ENCODE measurements at regions not wholly inside any gene's neighbourhood (a gene's known extent, or its start where the extent isn't known, plus 50 kb on each side); places are given as distances from the start of the nearest gene placed in this dataset.

GRCh38 chr1:238776126-238776525, 610.2 kb upstream of the CHRM3 start:
- no peak for TF ChIP-seq ZNF513 (CRISPR knock-in tag; conservative IDR thresholded peaks at IDR 0.05)
- TF ChIP-seq RELA (CRISPR knock-in tag; IDR thresholded peaks at IDR 0.05): no peak
- TF ChIP-seq, protein P1, sequence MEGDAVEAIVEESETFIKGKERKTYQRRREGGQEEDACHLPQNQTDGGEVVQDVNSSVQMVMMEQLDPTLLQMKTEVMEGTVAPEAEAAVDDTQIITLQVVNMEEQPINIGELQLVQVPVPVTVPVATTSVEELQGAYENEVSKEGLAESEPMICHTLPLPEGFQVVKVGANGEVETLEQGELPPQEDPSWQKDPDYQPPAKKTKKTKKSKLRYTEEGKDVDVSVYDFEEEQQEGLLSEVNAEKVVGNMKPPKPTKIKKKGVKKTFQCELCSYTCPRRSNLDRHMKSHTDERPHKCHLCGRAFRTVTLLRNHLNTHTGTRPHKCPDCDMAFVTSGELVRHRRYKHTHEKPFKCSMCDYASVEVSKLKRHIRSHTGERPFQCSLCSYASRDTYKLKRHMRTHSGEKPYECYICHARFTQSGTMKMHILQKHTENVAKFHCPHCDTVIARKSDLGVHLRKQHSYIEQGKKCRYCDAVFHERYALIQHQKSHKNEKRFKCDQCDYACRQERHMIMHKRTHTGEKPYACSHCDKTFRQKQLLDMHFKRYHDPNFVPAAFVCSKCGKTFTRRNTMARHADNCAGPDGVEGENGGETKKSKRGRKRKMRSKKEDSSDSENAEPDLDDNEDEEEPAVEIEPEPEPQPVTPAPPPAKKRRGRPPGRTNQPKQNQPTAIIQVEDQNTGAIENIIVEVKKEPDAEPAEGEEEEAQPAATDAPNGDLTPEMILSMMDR (CRISPR knock-in tag; IDR thresholded peaks at IDR 0.05): no peak
- no peak for TF ChIP-seq POLR2A (IDR thresholded peaks at IDR 0.05; ENCODE audit: insufficient read depth in 1 of 2, low read depth in 2 of 2, low read length in 2 of 2)
- TF ChIP-seq GLI4 (CRISPR knock-in tag; IDR thresholded peaks at IDR 0.05; ENCODE audit: borderline replicate concordance): no peak
- no peak for TF ChIP-seq TOE1 (CRISPR knock-in tag; IDR thresholded peaks at IDR 0.05)
- TF ChIP-seq, protein P2, sequence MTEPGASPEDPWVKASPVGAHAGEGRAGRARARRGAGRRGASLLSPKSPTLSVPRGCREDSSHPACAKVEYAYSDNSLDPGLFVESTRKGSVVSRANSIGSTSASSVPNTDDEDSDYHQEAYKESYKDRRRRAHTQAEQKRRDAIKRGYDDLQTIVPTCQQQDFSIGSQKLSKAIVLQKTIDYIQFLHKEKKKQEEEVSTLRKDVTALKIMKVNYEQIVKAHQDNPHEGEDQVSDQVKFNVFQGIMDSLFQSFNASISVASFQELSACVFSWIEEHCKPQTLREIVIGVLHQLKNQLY (CRISPR knock-in tag; IDR thresholded peaks at IDR 0.05): no peak
- no peak for TF ChIP-seq ZNF772 (CRISPR knock-in tag; IDR thresholded peaks at IDR 0.05)
- no peak for TF ChIP-seq GPN1 (CRISPR knock-in tag; IDR thresholded peaks at IDR 0.05; ENCODE audit: borderline replicate concordance)
- TF ChIP-seq CHD4 (IDR thresholded peaks at IDR 0.05; ENCODE audit: borderline replicate concordance, low read length): no peak
- no peak for TF ChIP-seq ZNF776 (CRISPR knock-in tag; IDR thresholded peaks at IDR 0.05)
- TF ChIP-seq DBP (CRISPR knock-in tag; IDR thresholded peaks at IDR 0.05; ENCODE audit: not compliant biosample characterization): no peak
